Caco-2 (cell line): ENCODE measurements at regions not wholly inside any gene's neighbourhood (a gene's known extent, or its start where the extent isn't known, plus 50 kb on each side); places are given as distances from the start of the nearest gene placed in this dataset.

Experiments
- BruUV-seq: library from RNA; stranded (reverse); fragments of 400-500 nt; replicated peaks from 2 replicates; lab custom pipeline; 2021; lab: Mats Ljungman, UMichigan
- CTCF ChIA-PET: fragments of 300-600 bp; sonication (Branson Sonifier 250); formaldehyde crosslinking; loops from one replicate; lab custom pipeline; 2022; ENCODE audit warnings: antibody characterized with exemption; lab: Charles Lee
- POLR2A ChIA-PET: fragments of 300-600 bp; sonication (Branson Sonifier 250); formaldehyde crosslinking; loops from one replicate; lab custom pipeline; 2022; ENCODE audit warnings: antibody characterized with exemption; lab: Charles Lee
- DNase-seq, 2 experiments: peaks; one replicate each; pipeline versions ENCODE4 v3.0.0 to v3.0.0-alpha.2; 2020 to 2022
- H3K27me3 ChIP-seq: replicated peaks from 2 replicates; pipeline ENCODE4 v1.6.0; 2011; ENCODE audit warnings: low read length; ENCODE audit not compliant: control insufficient read depth, insufficient read depth
- H3K36me3 ChIP-seq: 2 replicates; pipeline ENCODE4 v1.5.1; 2011; ENCODE audit warnings: low read length; ENCODE audit not compliant: control insufficient read depth, insufficient read depth
- H3K4me1 ChIP-seq: fragments of 250-450 bp; sonication (Bioruptor Pico); 2 replicates; pipeline ENCODE4 v1.5.1; 2020; ENCODE audit warnings: mild to moderate bottlenecking
- H3K4me3 ChIP-seq: 2 replicates; pipeline ENCODE4 v1.5.1; 2011; ENCODE audit warnings: low read depth, mild to moderate bottlenecking, control low read depth, low read length
- H3K9me3 ChIP-seq: fragments of 250-450 bp; sonication (Bioruptor Pico); 2 replicates; pipeline ENCODE4 v1.5.1; 2020; ENCODE audit warnings: mild to moderate bottlenecking, moderate library complexity
- H3K27ac Mint-ChIP-seq: one replicate; pipeline ENCODE4 v1.8.0; 2022; ENCODE audit warnings: mixed read lengths; ENCODE audit not compliant: unreplicated experiment
- H3K27me3 Mint-ChIP-seq: one replicate; pipeline ENCODE4 v1.8.0; 2022; ENCODE audit warnings: mixed read lengths; ENCODE audit not compliant: insufficient read depth, unreplicated experiment
- H3K36me3 Mint-ChIP-seq: one replicate; pipeline ENCODE4 v1.8.0; 2022; ENCODE audit warnings: mild to moderate bottlenecking, mixed read lengths; ENCODE audit not compliant: insufficient read depth, unreplicated experiment
- H3K4me1 Mint-ChIP-seq: one replicate; pipeline ENCODE4 v1.8.0; 2022; ENCODE audit warnings: low read depth, mixed read lengths; ENCODE audit not compliant: unreplicated experiment
- H3K4me3 Mint-ChIP-seq: one replicate; pipeline ENCODE4 v1.8.0; 2022; ENCODE audit warnings: mild to moderate bottlenecking, moderate library complexity, mixed read lengths; ENCODE audit not compliant: unreplicated experiment
- H3K9me3 Mint-ChIP-seq: one replicate; pipeline ENCODE4 v1.8.0; 2022; ENCODE audit warnings: mixed read lengths; ENCODE audit not compliant: unreplicated experiment
- CTCF ChIP-seq, 2 experiments: fragments of 200-600 bp in 1 of 2; IDR thresholded peaks; 1 replicate in 1 of 2; 2 replicates in 1 of 2; pipeline versions ENCODE4 v1.5.1 to v1.8.0; 2011 to 2022; ENCODE audit warnings: antibody characterized with exemption in 1 of 2, control low read depth in 1 of 2, inconsistent platforms in 1 of 2, low read depth in 1 of 2, low read length in 1 of 2, mild to moderate bottlenecking in 1 of 2, moderate library complexity in 1 of 2; ENCODE audit not compliant: insufficient read depth in 1 of 2, severe bottlenecking in 1 of 2, unreplicated experiment in 1 of 2
- intact Hi-C: fragments of 100-400 bp; cut with micrococcal nuclease; formaldehyde crosslinking; loops from one replicate; pipeline ENCODE4 v1.10.0; 2022; ENCODE audit not compliant: unreplicated experiment

- Histone ChIP-seq H3K4me1 (no peaks in the 10 kb centered on the region), H3K9me3 (peaks cover 13% of the 10 kb centered on the region; the same call in 1 of the 2 replicates), H3K36me3 (no peaks in the 10 kb centered on the region), H3K27me3 (no peaks in the 10 kb centered on the region; the same call in 1 of the 2 replicates), H3K4me3 (no peak overlapping the region)
- DNase-seq: no peak
- no peak for TF ChIP-seq CTCF (IDR thresholded peaks at IDR 0.05; ENCODE audit: insufficient read depth in 1 of 2, low read depth in 1 of 2, low read length in 1 of 2, severe bottlenecking in 1 of 2, unreplicated experiment in 1 of 2)
- H3K27me3 Mint-ChIP-seq: peaks cover 6% of the 10 kb centered on the region
- no peak overlapping the region for H3K27ac Mint-ChIP-seq
- no peaks in the 10 kb centered on the region for H3K36me3 Mint-ChIP-seq
- no peak overlapping the region for H3K4me3 Mint-ChIP-seq
- intact Hi-C loops: no loop called here
- POLR2A ChIA-PET: no interaction called here
- H3K9me3 Mint-ChIP-seq: peaks cover 21% of the 10 kb centered on the region
- H3K4me1 Mint-ChIP-seq: no peaks in the 10 kb centered on the region
- no TSS peak for BruUV-seq
- CTCF ChIA-PET: interaction anchor here (0.7 kb wide), 1 partner anchor 12 kb away, joined by 3 read pairs; no protein-coding TSS in a partner anchor
These were observed 98.0 kb upstream of the CD82 start for GRCh38 chr11:44467413-44467812.

GRCh38 chr11:44467931-44468330 is 97.5 kb upstream of the CD82 start:
- peaks cover 13% of the 10 kb centered on the region; the same call in 1 of the 2 replicates for H3K9me3 ChIP-seq
- no peaks in the 10 kb centered on the region for H3K36me3 ChIP-seq
- intact Hi-C loops: no loop called here
- POLR2A ChIA-PET: no interaction called here
- H3K27me3 ChIP-seq: no peaks in the 10 kb centered on the region; the same call in 1 of the 2 replicates
- H3K4me3 ChIP-seq: no peak overlapping the region
- DNase-seq: no peak
- CTCF ChIA-PET: no interaction called here
- H3K27me3 Mint-ChIP-seq: peaks cover 7% of the 10 kb centered on the region
- H3K36me3 Mint-ChIP-seq: no peaks in the 10 kb centered on the region
- no peaks in the 10 kb centered on the region for H3K4me1 ChIP-seq
- H3K27ac Mint-ChIP-seq: no peak overlapping the region
- H3K4me3 Mint-ChIP-seq: no peak overlapping the region
- no peak for TF ChIP-seq CTCF (IDR thresholded peaks at IDR 0.05; ENCODE audit: insufficient read depth in 1 of 2, low read depth in 1 of 2, low read length in 1 of 2, severe bottlenecking in 1 of 2, unreplicated experiment in 1 of 2)
- BruUV-seq: no TSS peak
- peaks cover 21% of the 10 kb centered on the region for H3K9me3 Mint-ChIP-seq
- no peaks in the 10 kb centered on the region for H3K4me1 Mint-ChIP-seq

DNA sequence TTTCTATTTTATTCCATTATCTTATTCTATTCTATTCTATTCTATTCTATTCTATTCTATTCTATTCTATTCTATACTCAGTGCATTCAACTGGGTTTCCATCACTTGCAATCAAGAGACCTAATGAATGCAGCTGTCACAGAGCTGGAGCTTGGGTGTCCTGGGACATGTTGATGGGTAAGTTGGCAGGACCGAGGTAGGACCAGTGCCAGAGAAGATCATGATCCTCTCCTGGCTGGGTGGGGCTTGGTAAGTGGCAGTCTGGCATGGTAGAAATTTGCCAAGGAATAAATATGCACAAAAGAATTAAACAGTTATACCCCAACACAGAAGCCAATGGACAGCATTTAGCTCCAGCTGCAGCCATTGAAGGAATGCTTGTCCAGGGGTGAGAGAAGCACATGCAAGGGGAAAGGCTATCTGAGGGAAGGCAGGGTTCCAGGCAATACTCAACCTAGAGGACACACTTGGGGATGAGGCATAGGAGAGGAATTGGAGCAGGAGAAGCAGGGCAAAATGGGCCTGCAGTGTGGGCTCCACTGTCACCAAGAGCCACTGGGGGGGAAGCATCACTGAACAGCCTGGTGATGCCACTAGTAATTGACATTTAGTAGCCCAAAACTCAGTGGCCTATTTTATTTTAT is 97.0 kb upstream of the CD82 start:
- Mint-ChIP-seq H3K36me3 (no peaks in the 10 kb centered on the region), H3K9me3 (peaks cover 21% of the 10 kb centered on the region), H3K27me3 (peaks cover 7% of the 10 kb centered on the region), H3K4me1 (no peaks in the 10 kb centered on the region), H3K27ac (no peak overlapping the region), H3K4me3 (no peak overlapping the region)
- intact Hi-C loops: no loop called here
- Histone ChIP-seq H3K4me1 (no peaks in the 10 kb centered on the region), H3K27me3 (no peaks in the 10 kb centered on the region), H3K4me3 (no peak overlapping the region), H3K9me3 (peaks cover 13% of the 10 kb centered on the region; the same call in 1 of the 2 replicates), H3K36me3 (no peaks in the 10 kb centered on the region)
- no TSS peak for BruUV-seq
- TF ChIP-seq CTCF (IDR thresholded peaks at IDR 0.05; ENCODE audit: insufficient read depth in 1 of 2, low read depth in 1 of 2, low read length in 1 of 2, severe bottlenecking in 1 of 2, unreplicated experiment in 1 of 2): no peak
- DNase-seq: no peak
- ChIA-PET POLR2A (no interaction called here), CTCF (no interaction called here)
